Neuronal stem cell (in vitro differentiated cells): ENCODE measurements at regions not wholly inside any gene's neighbourhood (a gene's known extent, or its start where the extent isn't known, plus 50 kb on each side); places are given as distances from the start of the nearest gene placed in this dataset.

Experiments used
- DNase-seq: peaks from one replicate; pipeline ENCODE4 v3.0.0-alpha.2; 2013; ENCODE audit warnings: low spot score
- H2AFZ ChIP-seq: one replicate; pipeline ENCODE4 v1.6.1; 2013; ENCODE audit warnings: mild to moderate bottlenecking, low read length, inconsistent platforms
- H2AK5ac ChIP-seq: 2 replicates; pipeline ENCODE4 v1.6.1; 2013; ENCODE audit warnings: low read depth, mild to moderate bottlenecking, inconsistent platforms, low read length, moderate library complexity, mixed read lengths
- H2BK120ac ChIP-seq: 2 replicates; pipeline ENCODE4 v1.6.1; 2013; ENCODE audit warnings: low read depth, mild to moderate bottlenecking, inconsistent platforms, low read length, moderate library complexity, mixed read lengths
- H2BK12ac ChIP-seq: one replicate; pipeline ENCODE4 v1.6.1; 2013; ENCODE audit warnings: low read length, inconsistent platforms
- H2BK15ac ChIP-seq: 2 replicates; pipeline ENCODE4 v1.6.1; 2013; ENCODE audit warnings: mild to moderate bottlenecking, low read length, inconsistent platforms, mixed read lengths
- H2BK5ac ChIP-seq: one replicate; pipeline ENCODE4 v1.6.1; 2013; ENCODE audit warnings: inconsistent platforms, mild to moderate bottlenecking, low read length, moderate library complexity
- H3K14ac ChIP-seq: one replicate; pipeline ENCODE4 v1.6.1; 2013; ENCODE audit warnings: low read length, inconsistent platforms
- H3K18ac ChIP-seq: 2 replicates; pipeline ENCODE4 v1.6.1; 2013; ENCODE audit warnings: low read length, inconsistent platforms
- H3K23ac ChIP-seq: 2 replicates; pipeline ENCODE4 v1.6.1; 2013; ENCODE audit warnings: low read depth, mild to moderate bottlenecking, mixed read lengths, low read length, inconsistent platforms; ENCODE audit not compliant: poor library complexity
- H3K27ac ChIP-seq: replicated peaks from 3 replicates; pipeline ENCODE4 v1.5.1; 2013; ENCODE audit warnings: low read length, inconsistent platforms
- H3K27me3 ChIP-seq, 3 experiments: 2 replicates each; pipeline ENCODE4 v1.6.1; 2013; ENCODE audit warnings: low read length in 3 of 3, mild to moderate bottlenecking in 2 of 3, inconsistent platforms in 1 of 3, low read depth in 1 of 3, mixed read lengths in 1 of 3, moderate library complexity in 1 of 3; ENCODE audit not compliant: control insufficient read depth in 3 of 3, insufficient read depth in 3 of 3
- H3K36me3 ChIP-seq, 2 donors: replicated peaks in 1 of 2; 2 replicates each; pipeline ENCODE4 v1.6.1; 2013; ENCODE audit warnings: low read length in 2 of 2; ENCODE audit not compliant: control insufficient read depth in 2 of 2, insufficient read depth in 2 of 2
- H3K4ac ChIP-seq: 2 replicates; pipeline ENCODE4 v1.6.1; 2013; ENCODE audit warnings: inconsistent platforms, mild to moderate bottlenecking, low read length, moderate library complexity
- H3K4me1 ChIP-seq, 2 donors: 1 replicate in 1 of 2; 2 replicates in 1 of 2; pipeline ENCODE4 v1.6.1; 2013; ENCODE audit warnings: low read length in 2 of 2, low read depth in 1 of 2; ENCODE audit not compliant: control insufficient read depth in 2 of 2, insufficient read depth in 1 of 2
- H3K4me2 ChIP-seq: one replicate; pipeline ENCODE4 v1.6.1; 2013; ENCODE audit warnings: mild to moderate bottlenecking, low read length, inconsistent platforms; ENCODE audit not compliant: insufficient read depth, poor library complexity, severe bottlenecking
- H3K4me3 ChIP-seq, 2 donors: 2 replicates each; pipeline ENCODE4 v1.5.1; 2013; ENCODE audit warnings: low read length in 2 of 2, mild to moderate bottlenecking in 2 of 2, inconsistent platforms in 1 of 2, moderate library complexity in 1 of 2
- H3K79me1 ChIP-seq: one replicate; pipeline ENCODE4 v1.6.1; 2013; ENCODE audit warnings: low read depth, mild to moderate bottlenecking, inconsistent platforms, low read length, moderate library complexity
- H3K9ac ChIP-seq: one replicate; pipeline ENCODE4 v1.6.1; 2013; ENCODE audit warnings: mild to moderate bottlenecking, low read depth, low read length, inconsistent platforms; ENCODE audit not compliant: poor library complexity
- H3K9me3 ChIP-seq, 2 donors: replicated peaks in 1 of 2; 2 replicates each; pipeline versions ENCODE3 to v1.6.1; 2013; ENCODE audit warnings: low read length in 2 of 2, mild to moderate bottlenecking in 2 of 2, inconsistent platforms in 1 of 2, low read depth in 1 of 2, mixed read lengths in 1 of 2, moderate library complexity in 1 of 2; ENCODE audit not compliant: control insufficient read depth in 2 of 2, insufficient read depth in 1 of 2
- H4K8ac ChIP-seq: one replicate; pipeline ENCODE4 v1.6.1; 2013; ENCODE audit warnings: low read depth, mild to moderate bottlenecking, inconsistent platforms, low read length, moderate library complexity
- H4K91ac ChIP-seq: one replicate; pipeline ENCODE4 v1.6.1; 2013; ENCODE audit warnings: low read length, low read depth, mild to moderate bottlenecking, inconsistent platforms; ENCODE audit not compliant: poor library complexity
- WGBS, 2 donors: extraction: QIAGEN DNeasy Blood & Tissue Kit; methylation state at CpG; one replicate each; pipeline ENCODE4 v1.1.7; 2013; ENCODE audit warnings: missing lambda C conversion rate in 2 of 2, mixed read lengths in 1 of 2; ENCODE audit not compliant: insufficient read length in 2 of 2, insufficient replicate concordance in 1 of 2; ENCODE audit errors: extremely low coverage in 2 of 2; 5-methylcytosine and 5-hydroxymethylcytosine counted together

DNA sequence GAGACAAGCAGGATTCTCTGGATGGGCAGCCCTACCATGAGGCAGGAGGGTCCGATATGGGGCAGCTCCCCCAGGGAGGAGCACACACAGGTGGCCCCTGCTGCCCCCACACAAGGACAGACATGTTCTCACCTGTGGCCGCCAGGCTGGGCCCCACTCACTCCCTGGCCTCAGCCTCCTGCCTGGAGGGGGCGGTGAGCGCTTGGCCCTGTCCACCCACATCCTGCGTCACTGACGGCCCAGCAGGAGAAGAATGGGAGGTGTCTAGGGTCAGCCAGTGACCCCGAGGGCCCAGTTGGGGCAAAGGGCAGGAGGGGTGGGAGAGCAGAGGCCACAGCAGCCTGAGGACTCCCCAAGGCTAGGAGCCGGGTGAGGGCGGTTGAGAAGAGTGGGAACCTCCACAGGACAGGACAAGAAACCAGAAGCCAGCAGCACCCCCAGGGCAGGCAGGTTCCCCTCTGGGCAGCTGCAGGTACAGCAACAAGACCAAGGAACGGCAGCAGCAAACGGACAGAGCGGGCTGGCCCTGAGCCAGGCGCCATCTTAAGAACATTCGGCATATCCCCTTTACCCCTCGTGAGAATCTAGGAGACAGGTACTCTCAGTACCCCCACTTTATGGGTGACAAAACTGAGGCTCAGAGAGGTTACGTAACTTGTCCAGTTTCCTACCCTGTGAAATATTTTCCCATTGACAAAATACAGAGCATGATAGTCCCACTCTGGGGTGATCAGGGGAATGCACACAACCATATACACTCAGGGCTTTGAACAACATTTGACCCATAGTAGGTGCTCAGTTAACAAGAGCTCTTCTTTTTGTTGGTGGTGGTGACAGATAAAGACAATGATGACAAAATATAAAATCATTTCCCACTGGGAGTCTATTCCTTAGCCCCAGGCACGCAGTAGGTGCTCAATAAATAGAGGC is 74.3 kb downstream of the NCOR2 start:
- Histone ChIP-seq H3K9me3 (no peaks in the 10 kb centered on the region), H4K91ac (no peak overlapping the region), H3K14ac (peak overlapping the region; percentile 73), H2BK12ac (no peak overlapping the region), H3K18ac (peak overlapping the region; percentile 76), H3K4ac (no peak overlapping the region), H3K27me3 (no peaks in the 10 kb centered on the region), H2BK120ac (no peak overlapping the region), H3K4me3 (no peak overlapping the region), H3K9ac (no peak overlapping the region), H2AFZ (no peak overlapping the region), H3K4me1 (peaks cover 0 to 11% of the 10 kb centered on the region in 2 donors), H3K4me2 (no peak overlapping the region), H2AK5ac (peak overlapping the region; percentile 37), H3K36me3 (peaks cover 3 to 13% of the 10 kb centered on the region in 2 donors), H3K23ac (peak overlapping the region; percentile 11), H3K27ac (no peak overlapping the region), H2BK5ac (peak overlapping the region; percentile 16), H2BK15ac (peak overlapping the region; percentile 2), H4K8ac (no peak overlapping the region), H3K79me1 (peaks cover 18% of the 10 kb centered on the region)
- no CpG with 5 or more reads among the region's 17 CpGs for WGBS, 2 donors
- no peak for DNase-seq

DNA sequence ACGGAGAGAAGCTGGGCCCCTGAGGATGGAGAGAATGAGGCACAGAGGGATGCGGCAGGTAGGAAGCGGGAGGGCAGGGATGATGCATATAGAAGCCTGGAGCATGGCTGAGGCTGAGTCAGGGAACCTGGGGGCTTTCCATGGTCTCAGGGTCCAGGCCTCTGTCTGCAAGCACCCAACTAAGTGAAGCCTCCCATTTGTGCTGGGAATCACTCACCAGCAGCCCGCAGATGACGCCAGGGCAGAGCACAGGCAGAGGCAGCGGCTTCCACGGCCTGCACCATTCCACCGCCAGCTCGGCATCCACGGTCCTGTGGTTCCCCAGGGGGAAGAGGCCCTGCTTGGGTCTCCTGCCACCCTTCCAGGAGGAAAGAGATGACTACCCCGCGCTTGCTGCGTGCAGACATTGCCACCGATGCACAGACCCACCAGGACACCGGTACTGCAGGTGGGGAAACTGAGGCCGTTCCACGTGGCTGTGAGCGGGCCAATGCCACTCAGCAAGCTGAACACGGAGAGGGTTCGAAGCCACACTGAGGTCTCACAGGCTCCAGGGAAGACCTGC is 75.5 kb downstream of the NCOR2 start:
- H3K9ac ChIP-seq = peak overlapping the region; percentile 45
- WGBS, 2 donors = no CpG with 5 or more reads among the region's 20 CpGs
- H3K79me1 ChIP-seq = peaks cover 16% of the 10 kb centered on the region
- H2AK5ac ChIP-seq = peak overlapping the region; percentile 21
- no peak overlapping the region for H3K27ac ChIP-seq
- H2BK5ac ChIP-seq = no peak overlapping the region
- no peak overlapping the region for H2BK15ac ChIP-seq
- H2BK120ac ChIP-seq = no peak overlapping the region
- H3K9me3 ChIP-seq = no peaks in the 10 kb centered on the region
- no peak overlapping the region for H3K4me2 ChIP-seq
- peak overlapping the region; percentile 64 for H3K18ac ChIP-seq
- H3K4me1 ChIP-seq = peaks cover 4 to 11% of the 10 kb centered on the region in 2 donors
- no peak overlapping the region for H4K91ac ChIP-seq
- DNase-seq = no peak
- peak overlapping the region; percentile 28 for H2BK12ac ChIP-seq
- peak overlapping the region; percentile 16 for H3K23ac ChIP-seq
- no peak overlapping the region for H4K8ac ChIP-seq
- no peak overlapping the region for H2AFZ ChIP-seq
- H3K14ac ChIP-seq = no peak overlapping the region
- no peaks in the 10 kb centered on the region for H3K27me3 ChIP-seq
- H3K36me3 ChIP-seq = peaks cover 3 to 13% of the 10 kb centered on the region in 2 donors
- no peak overlapping the region for H3K4me3 ChIP-seq
- H3K4ac ChIP-seq = no peak overlapping the region

DNA sequence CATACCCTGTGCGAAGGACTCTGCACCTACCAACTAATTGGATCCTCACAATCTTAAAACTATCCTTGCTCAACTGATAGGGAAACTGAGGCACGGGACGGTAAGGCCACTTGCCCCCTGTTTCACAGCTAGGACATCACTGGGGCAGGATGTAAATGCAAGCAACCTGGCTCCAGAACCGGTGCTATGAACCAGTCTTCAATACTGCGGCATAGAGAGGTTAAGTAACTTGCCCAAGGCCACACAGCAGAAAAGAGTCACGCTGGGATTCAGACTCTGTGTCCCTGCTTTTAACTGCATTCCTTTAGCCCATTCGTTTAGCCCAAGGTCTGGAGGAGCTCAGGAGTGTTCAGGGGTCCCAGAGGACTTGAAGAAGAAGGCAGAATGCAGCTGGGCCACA is 76.1 kb downstream of the NCOR2 start:
- WGBS, 2 donors = no CpG with 5 or more reads among the region's 7 CpGs
- Histone ChIP-seq H2BK12ac (no peak overlapping the region), H3K4ac (no peak overlapping the region), H2BK5ac (no peak overlapping the region), H2AFZ (no peak overlapping the region), H3K9ac (no peak overlapping the region), H3K23ac (no peak overlapping the region), H2AK5ac (no peak overlapping the region), H4K8ac (no peak overlapping the region), H2BK15ac (no peak overlapping the region), H3K36me3 (peaks cover 3 to 15% of the 10 kb centered on the region in 2 donors), H3K14ac (no peak overlapping the region), H3K18ac (no peak overlapping the region), H3K27ac (no peak overlapping the region), H3K27me3 (no peaks in the 10 kb centered on the region), H4K91ac (no peak overlapping the region), H2BK120ac (no peak overlapping the region), H3K4me1 (peaks cover 4 to 7% of the 10 kb centered on the region in 2 donors), H3K9me3 (no peaks in the 10 kb centered on the region), H3K4me2 (no peak overlapping the region), H3K79me1 (peaks cover 18% of the 10 kb centered on the region), H3K4me3 (no peak overlapping the region)
- no peak for DNase-seq

DNA sequence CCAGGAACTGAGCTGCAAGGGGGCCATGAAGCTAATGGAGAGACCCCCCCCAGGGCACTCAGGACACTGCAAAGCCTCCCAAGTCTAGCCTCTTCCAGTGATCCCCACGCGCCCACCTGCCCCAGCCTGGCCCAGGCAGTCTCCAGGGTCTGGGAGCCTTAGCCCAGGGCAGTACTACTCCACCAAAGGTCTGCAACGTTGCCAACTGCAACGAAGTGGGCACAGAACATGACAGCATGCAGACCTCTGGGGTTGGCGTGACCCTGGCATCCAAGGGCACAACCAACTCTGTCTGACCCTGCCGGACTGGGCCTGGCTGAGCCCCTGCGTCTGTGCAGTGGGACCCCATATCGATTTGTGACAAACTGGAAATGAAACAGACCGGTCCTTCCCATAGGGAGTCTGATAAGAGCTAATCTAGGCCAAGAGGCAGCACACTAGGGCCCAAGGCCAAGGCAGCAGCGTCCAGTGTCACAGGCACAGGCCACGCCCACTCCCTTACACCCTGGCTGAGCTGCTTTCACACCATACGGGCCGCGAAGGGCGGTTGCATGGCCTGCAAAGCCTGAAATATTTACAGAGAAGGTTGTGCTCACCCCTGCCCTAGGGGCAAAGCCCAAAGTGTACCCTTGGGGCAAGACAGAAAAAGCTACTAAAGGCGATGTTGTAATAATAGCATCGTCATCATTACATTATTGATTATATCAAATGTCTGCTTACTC is 76.7 kb downstream of the NCOR2 start:
- Histone ChIP-seq H3K27me3 (no peaks in the 10 kb centered on the region), H3K9ac (no peak overlapping the region), H4K8ac (no peak overlapping the region), H2AK5ac (no peak overlapping the region), H3K4me1 (peaks cover 4 to 7% of the 10 kb centered on the region in 2 donors), H3K18ac (no peak overlapping the region), H2BK120ac (no peak overlapping the region), H3K9me3 (no peaks in the 10 kb centered on the region), H2BK5ac (no peak overlapping the region), H3K79me1 (peaks cover 21% of the 10 kb centered on the region), H3K4ac (no peak overlapping the region), H2AFZ (no peak overlapping the region), H3K4me3 (no peak overlapping the region), H2BK15ac (no peak overlapping the region), H2BK12ac (no peak overlapping the region), H3K4me2 (no peak overlapping the region), H3K14ac (no peak overlapping the region), H3K23ac (no peak overlapping the region), H3K36me3 (peaks cover 5 to 19% of the 10 kb centered on the region in 2 donors), H3K27ac (no peak overlapping the region), H4K91ac (no peak overlapping the region)
- no peak for DNase-seq
- no CpG with 5 or more reads among the region's 17 CpGs for WGBS, 2 donors
